ENCODE measurements at regions not wholly inside any gene's neighbourhood (a gene's known extent, or its start where the extent isn't known, plus 50 kb on each side); places are given as distances from the start of the nearest gene placed in this dataset.
"Not testable (repeated sequence)": the region's sequence is repeated elsewhere in the genome, so short reads cannot be mapped to it uniquely, and the experiment has no call there.

GRCh38 chr17:20908313-20909267 lies 134.2 kb downstream of the USP22 start:
- no peak for DNase-seq (ENCODE audit: low read depth)

GRCh38 chr17:20914658-20915057 lies 128.2 kb downstream of the USP22 start:
- DNase-seq (ENCODE audit: low read depth): no peak

- no peak for DNase-seq (ENCODE audit: low read depth)
Observed at GRCh38 chr17:20916383-20916782, 126.4 kb downstream of the USP22 start.

- DNase-seq (ENCODE audit: low read depth): not testable (repeated sequence)
Observed at GRCh38 chr17:20917610-20918306, 125.1 kb downstream of the USP22 start.

- DNase-seq (ENCODE audit: low read depth): no peak
Observed at GRCh38 chr17:20920095-20920814, 122.6 kb downstream of the USP22 start.

- DNase-seq (ENCODE audit: low read depth): no peak
Observed at GRCh38 chr17:20920815-20921199, 122.0 kb downstream of the USP22 start.

- no peak for DNase-seq (ENCODE audit: low read depth)
Observed at GRCh38 chr17:20922128-20922670, 120.6 kb downstream of the USP22 start.

- DNase-seq (ENCODE audit: low read depth): no peak
Observed at GRCh38 chr17:20924306-20924705, 118.5 kb downstream of the USP22 start.

DNA sequence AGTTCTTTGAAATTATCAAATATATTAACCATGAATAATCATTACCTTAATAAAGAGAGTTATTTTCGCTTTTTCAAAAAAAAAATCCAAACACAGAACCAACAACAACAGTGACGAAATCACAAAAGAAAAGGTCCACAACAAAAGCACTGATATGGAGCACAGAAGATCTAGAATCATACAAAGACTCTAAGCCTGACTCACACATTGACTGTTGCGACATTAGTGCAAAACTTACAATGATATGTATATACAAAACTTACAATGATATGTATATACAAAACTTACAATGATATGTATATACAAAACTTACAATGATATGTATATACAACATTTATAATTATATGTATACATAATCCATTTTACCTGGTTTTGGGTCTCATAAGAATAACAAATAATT lies 117.7 kb downstream of the USP22 start:
- DNase-seq (ENCODE audit: low read depth): no peak

DNA sequence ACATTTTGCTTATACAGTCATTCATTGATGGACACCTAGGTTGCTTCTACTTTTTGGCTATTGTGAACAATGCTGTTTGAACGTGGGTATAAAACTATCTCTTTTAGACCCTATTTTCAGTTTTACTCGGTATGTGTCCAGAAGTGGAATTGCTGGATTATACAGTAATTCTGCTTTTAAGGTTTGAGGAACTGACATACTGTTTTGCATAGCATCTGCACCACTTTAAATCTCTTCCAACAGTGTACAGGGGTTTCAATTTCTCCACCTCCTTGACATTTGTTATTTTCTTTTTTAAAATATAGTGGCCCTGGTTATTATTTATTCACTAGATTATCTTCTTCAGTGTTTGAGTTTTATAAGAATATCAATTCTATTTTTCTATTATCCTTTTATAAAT lies 116.9 kb downstream of the USP22 start:
- DNase-seq (ENCODE audit: low read depth): no peak

GRCh38 chr17:20926532-20926931 lies 116.3 kb downstream of the USP22 start:
- no peak for DNase-seq (ENCODE audit: low read depth)

DNA sequence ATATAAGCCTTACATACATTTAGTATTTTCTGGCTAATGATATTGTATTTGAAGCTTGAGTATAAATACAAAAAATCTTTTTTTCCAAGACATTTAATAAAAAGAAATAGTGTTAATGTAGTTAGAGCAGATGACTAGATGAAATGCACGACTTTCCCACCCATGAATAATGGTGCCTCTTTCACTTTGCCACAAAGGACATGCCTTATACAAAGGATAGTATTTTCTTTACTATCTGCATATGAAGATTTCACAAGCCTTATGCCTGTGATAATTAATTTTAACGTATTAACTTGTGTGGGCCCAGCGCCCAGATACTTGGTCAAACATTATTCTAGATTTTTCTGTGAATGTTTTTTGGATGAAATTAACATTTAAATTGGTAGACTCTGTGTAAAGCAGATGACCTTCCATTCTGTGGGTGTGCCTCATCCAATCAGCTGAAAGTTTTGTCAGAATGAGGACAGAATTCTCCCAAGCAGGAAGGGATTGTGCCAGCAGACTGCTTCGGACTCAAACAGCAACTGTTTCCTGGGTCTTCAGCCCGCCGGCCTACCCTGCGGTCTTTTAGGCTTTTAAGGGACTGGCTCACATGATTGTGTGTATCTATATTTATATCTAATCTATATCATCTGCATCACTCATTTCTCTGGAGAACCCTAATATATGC lies 115.4 kb downstream of the USP22 start:
- DNase-seq (ENCODE audit: low read depth): no peak

- no peak for DNase-seq (ENCODE audit: low read depth)
Observed at GRCh38 chr17:20929334-20929733, 113.5 kb downstream of the USP22 start.

- DNase-seq (ENCODE audit: low read depth): no peak
Observed at GRCh38 chr17:20930081-20930760, 112.6 kb downstream of the USP22 start.

GRCh38 chr17:20933040-20933439 lies 109.8 kb downstream of the USP22 start:
- DNase-seq (ENCODE audit: low read depth): not testable (repeated sequence)

GRCh38 chr17:20934288-20934687 lies 108.5 kb downstream of the USP22 start:
- no peak for DNase-seq (ENCODE audit: low read depth)

DNA sequence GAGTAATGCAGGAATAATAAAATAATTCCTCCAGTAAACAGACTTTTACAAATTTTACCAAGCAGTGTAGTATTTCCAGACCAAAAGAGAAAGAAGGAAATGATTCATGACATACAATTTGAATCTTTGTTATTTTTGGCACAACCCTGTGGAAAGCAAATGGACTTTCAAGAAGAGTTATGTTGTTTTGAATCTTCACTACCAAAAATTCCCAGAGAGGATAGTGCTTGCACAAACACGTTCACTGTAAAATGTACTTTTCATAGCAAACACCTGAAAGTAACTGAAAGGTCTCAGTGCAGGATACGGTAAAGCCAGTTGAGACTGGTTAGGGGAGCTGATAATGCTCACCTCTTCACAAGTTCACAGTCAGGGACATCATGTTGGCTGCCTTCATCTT lies 107.1 kb downstream of the USP22 start:
- peak; percentile 55 for DNase-seq (ENCODE audit: low read depth)

DNA sequence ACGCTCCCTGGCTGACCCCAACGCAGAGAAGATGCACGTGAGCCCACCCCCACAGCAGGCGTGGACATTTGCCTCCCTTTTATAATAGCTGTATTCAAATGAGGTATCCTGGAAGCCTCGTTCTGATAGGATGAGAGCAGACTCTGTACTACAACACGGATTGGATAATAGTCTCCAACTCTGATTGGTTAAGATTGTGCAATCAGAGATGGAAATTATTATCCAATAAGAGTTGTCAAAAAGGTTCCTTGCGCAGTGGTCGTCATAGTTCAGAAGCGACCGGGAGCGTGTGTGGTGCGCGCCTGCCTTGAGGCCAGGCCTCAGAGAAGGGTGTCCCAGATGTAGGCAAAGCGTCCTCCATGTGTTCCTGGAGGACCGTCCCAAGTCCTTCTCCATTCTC lies 104.6 kb downstream of the USP22 start:
- no peak for DNase-seq (ENCODE audit: low read depth)

DNA sequence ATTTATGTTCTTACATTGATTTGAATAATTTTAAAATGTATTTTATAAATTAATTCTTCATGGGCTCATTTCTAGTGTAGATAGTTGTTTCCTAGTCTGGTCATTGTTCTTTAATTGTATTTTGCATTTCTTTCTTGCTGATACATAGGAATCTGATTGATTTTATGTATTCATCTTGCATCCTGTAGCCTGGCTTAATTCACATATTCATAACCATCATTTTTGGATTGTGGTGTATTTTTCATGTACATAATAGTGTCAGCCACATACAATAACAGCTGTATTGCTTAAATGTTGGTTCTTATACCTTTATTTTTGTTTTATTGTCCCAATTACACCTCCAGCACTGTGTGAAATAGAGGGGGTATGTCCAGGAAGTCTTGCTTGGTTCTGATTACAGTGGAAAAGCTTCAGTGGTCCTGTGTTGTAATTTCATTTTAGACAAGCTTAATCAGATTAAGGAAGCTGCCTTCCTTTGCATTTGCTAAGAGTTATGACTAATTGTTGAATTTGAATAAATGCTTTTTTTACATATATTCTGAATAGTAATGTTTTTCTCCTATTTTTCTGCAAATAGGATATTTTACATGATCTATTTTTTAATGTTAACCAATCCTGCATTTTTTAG lies 103.7 kb downstream of the USP22 start:
- DNase-seq (ENCODE audit: low read depth): no peak

- DNase-seq (ENCODE audit: low read depth): no peak
Observed at GRCh38 chr17:20941872-20942271, 100.9 kb downstream of the USP22 start.

Measured in non-pigmented ciliary epithelial cell (primary cell).